CD4-positive, alpha-beta memory T cell (primary cell): ENCODE measurements at regions not wholly inside any gene's neighbourhood (a gene's known extent, or its start where the extent isn't known, plus 50 kb on each side); places are given as distances from the start of the nearest gene placed in this dataset.

Experiments used
- CTCF ChIA-PET: fragments of 350-600 bp; sonication (Branson Sonifier 250); formaldehyde crosslinking; loops from one replicate; lab custom pipeline; 2021; ENCODE audit warnings: inconsistent platforms; ENCODE audit not compliant: partially characterized antibody; lab: Charles Lee
- POLR2A ChIA-PET: fragments of 350-600 bp; sonication (Branson Sonifier 250); formaldehyde crosslinking; loops from one replicate; lab custom pipeline; 2021; ENCODE audit not compliant: partially characterized antibody; lab: Charles Lee
- DNase-seq, 5 donors: peaks; one replicate each; pipeline versions ENCODE4 v3.0.0 to v3.0.0-alpha.2; 2020 to 2022; ENCODE audit warnings: mixed read lengths in 1 of 5
- H3K27ac ChIP-seq: one replicate; pipeline ENCODE4 v1.7.0; 2013; ENCODE audit warnings: low read depth, low read length
- H3K27me3 ChIP-seq: 2 replicates; pipeline ENCODE4 v1.7.0; 2013; ENCODE audit warnings: mild to moderate bottlenecking, low read length, moderate library complexity; ENCODE audit not compliant: insufficient read depth
- H3K36me3 ChIP-seq: 2 replicates; pipeline ENCODE4 v1.7.0; 2013; ENCODE audit warnings: mild to moderate bottlenecking, low read length, moderate library complexity; ENCODE audit not compliant: insufficient read depth
- H3K4me1 ChIP-seq: 2 replicates; pipeline ENCODE4 v1.7.0; 2013; ENCODE audit warnings: mild to moderate bottlenecking, low read length, moderate library complexity; ENCODE audit not compliant: insufficient read depth
- H3K4me3 ChIP-seq, 2 donors: one replicate each; pipeline ENCODE4 v1.7.0; 2013; ENCODE audit warnings: low read length in 2 of 2, mild to moderate bottlenecking in 1 of 2
- H3K9me3 ChIP-seq, 2 donors: one replicate each; pipeline ENCODE4 v1.7.0; 2013; ENCODE audit warnings: low read length in 2 of 2, control low read depth in 1 of 2; ENCODE audit not compliant: control insufficient read depth in 1 of 2
- H3K27ac Mint-ChIP-seq, 7 donors: one replicate each; pipeline ENCODE4 v1.8.0; 2020 to 2021; ENCODE audit warnings: mixed read lengths in 7 of 7, mild to moderate bottlenecking in 6 of 7, inconsistent platforms in 3 of 7, moderate library complexity in 3 of 7
- H3K27me3 Mint-ChIP-seq, 2 donors: one replicate each; pipeline ENCODE4 v1.8.0; 2020 to 2021; ENCODE audit warnings: mixed read lengths in 2 of 2
- H3K36me3 Mint-ChIP-seq, 2 donors: one replicate each; pipeline ENCODE4 v1.8.0; 2020 to 2021; ENCODE audit warnings: mixed read lengths in 2 of 2, inconsistent platforms in 1 of 2, mild to moderate bottlenecking in 1 of 2
- H3K4me1 Mint-ChIP-seq, 4 donors: one replicate each; pipeline ENCODE4 v1.8.0; 2020 to 2021; ENCODE audit warnings: mixed read lengths in 4 of 4, mild to moderate bottlenecking in 1 of 4
- H3K4me3 Mint-ChIP-seq, 8 donors: one replicate each; pipeline ENCODE4 v1.8.0; 2020 to 2021; ENCODE audit warnings: mixed read lengths in 8 of 8, mild to moderate bottlenecking in 7 of 8, moderate library complexity in 6 of 8, inconsistent platforms in 3 of 8
- H3K9me3 Mint-ChIP-seq, 8 donors: one replicate each; pipeline ENCODE4 v1.8.0; 2020 to 2021; ENCODE audit warnings: mixed read lengths in 8 of 8, mild to moderate bottlenecking in 5 of 8, inconsistent platforms in 3 of 8, moderate library complexity in 1 of 8
- intact Hi-C: fragments of 100-400 bp; cut with micrococcal nuclease; formaldehyde crosslinking; loops from one replicate; pipeline ENCODE4 v1.15.1; 2023

- Mint-ChIP-seq H3K4me3 (no peak overlapping the region), H3K4me1 (no peaks in the 10 kb centered on the region), H3K36me3 (no peaks in the 10 kb centered on the region), H3K9me3 (peaks cover 0 to 6% (median 0%) of the 10 kb centered on the region in 8 donors), H3K27me3 (peaks cover 3 to 4% of the 10 kb centered on the region in 2 donors), H3K27ac (no peak overlapping the region)
- ChIA-PET POLR2A (no interaction called here), CTCF (no interaction called here)
- Histone ChIP-seq H3K4me3 (no peak overlapping the region), H3K9me3 (no peaks in the 10 kb centered on the region), H3K27me3 (no peaks in the 10 kb centered on the region), H3K4me1 (no peaks in the 10 kb centered on the region), H3K36me3 (no peaks in the 10 kb centered on the region), H3K27ac (no peak overlapping the region)
- intact Hi-C loops = no loop called here
- DNase-seq = no peak
Measured at GRCh38 chr1:63014267-63014666, 230.3 kb downstream of the ATG4C start.

GRCh38 chr1:63022319-63022718 is 238.4 kb downstream of the ATG4C start:
- DNase-seq = no peak
- H3K4me1 Mint-ChIP-seq = no peaks in the 10 kb centered on the region

GRCh38 chr1:63023171-63023570 is 239.2 kb downstream of the ATG4C start:
- Mint-ChIP-seq H3K4me1 (no peaks in the 10 kb centered on the region), H3K27me3 (peaks cover 6 to 10% of the 10 kb centered on the region in 2 donors), H3K4me3 (no peak overlapping the region), H3K36me3 (no peaks in the 10 kb centered on the region), H3K9me3 (peaks cover 0 to 3% (median 0%) of the 10 kb centered on the region in 8 donors), H3K27ac (no peak overlapping the region)
- ChIA-PET POLR2A (no interaction called here), CTCF (no interaction called here)
- no peaks in the 10 kb centered on the region for H3K36me3 ChIP-seq
- no peak overlapping the region for H3K4me3 ChIP-seq
- H3K27me3 ChIP-seq = no peaks in the 10 kb centered on the region
- H3K9me3 ChIP-seq = no peaks in the 10 kb centered on the region
- no peaks in the 10 kb centered on the region for H3K4me1 ChIP-seq
- no peak for DNase-seq
- no peak overlapping the region for H3K27ac ChIP-seq
- intact Hi-C loops = no loop called here

More at GRCh38 chr1:63022319-63022718, 238.4 kb downstream of the ATG4C start:
- no peak overlapping the region for H3K27ac ChIP-seq
- ChIA-PET POLR2A (no interaction called here), CTCF (no interaction called here)
- peaks cover 7 to 12% of the 10 kb centered on the region in 2 donors for H3K27me3 Mint-ChIP-seq
- H3K36me3 Mint-ChIP-seq = no peaks in the 10 kb centered on the region
- no peaks in the 10 kb centered on the region for H3K9me3 ChIP-seq
- H3K4me3 Mint-ChIP-seq = no peak overlapping the region
- H3K36me3 ChIP-seq = no peaks in the 10 kb centered on the region
- H3K9me3 Mint-ChIP-seq = peaks cover 0 to 3% (median 0%) of the 10 kb centered on the region in 8 donors
- no peaks in the 10 kb centered on the region for H3K4me1 ChIP-seq
- H3K27ac Mint-ChIP-seq = no peak overlapping the region
- no peaks in the 10 kb centered on the region for H3K27me3 ChIP-seq
- intact Hi-C loops = no loop called here
- no peak overlapping the region for H3K4me3 ChIP-seq

- H3K9me3 ChIP-seq = no peaks in the 10 kb centered on the region
- H3K36me3 Mint-ChIP-seq = no peaks in the 10 kb centered on the region
- no peak for DNase-seq
- H3K27ac Mint-ChIP-seq = no peak overlapping the region
- no peak overlapping the region for H3K27ac ChIP-seq
- ChIA-PET POLR2A (no interaction called here), CTCF (no interaction called here)
- H3K27me3 Mint-ChIP-seq = peaks cover 6 to 9% of the 10 kb centered on the region in 2 donors
- no peaks in the 10 kb centered on the region for H3K36me3 ChIP-seq
- no peaks in the 10 kb centered on the region for H3K4me1 Mint-ChIP-seq
- H3K27me3 ChIP-seq = no peaks in the 10 kb centered on the region
- H3K4me1 ChIP-seq = no peaks in the 10 kb centered on the region
- intact Hi-C loops = no loop called here
- no peak overlapping the region for H3K4me3 ChIP-seq
- peaks cover 0 to 3% (median 0%) of the 10 kb centered on the region in 8 donors for H3K9me3 Mint-ChIP-seq
- H3K4me3 Mint-ChIP-seq = no peak overlapping the region
Measured at GRCh38 chr1:63023637-63024036, 239.7 kb downstream of the ATG4C start.

- POLR2A ChIA-PET = no interaction called here
- no peaks in the 10 kb centered on the region for H3K27me3 ChIP-seq
- no peak overlapping the region for H3K27ac ChIP-seq
- intact Hi-C loops = no loop called here
- Mint-ChIP-seq H3K36me3 (no peaks in the 10 kb centered on the region), H3K27ac (no peak overlapping the region), H3K4me1 (no peaks in the 10 kb centered on the region), H3K4me3 (no peak overlapping the region), H3K9me3 (peaks cover 0 to 5% (median 0%) of the 10 kb centered on the region in 8 donors), H3K27me3 (peaks cover 4 to 9% of the 10 kb centered on the region in 2 donors)
- no peak for DNase-seq
- H3K4me3 ChIP-seq = no peak overlapping the region
- no peaks in the 10 kb centered on the region for H3K4me1 ChIP-seq
- CTCF ChIA-PET = no interaction called here
- no peaks in the 10 kb centered on the region for H3K36me3 ChIP-seq
- no peaks in the 10 kb centered on the region for H3K9me3 ChIP-seq
Measured at GRCh38 chr1:63024132-63024531, 240.2 kb downstream of the ATG4C start.

- Histone ChIP-seq H3K9me3 (no peaks in the 10 kb centered on the region), H3K4me1 (no peaks in the 10 kb centered on the region), H3K4me3 (no peak overlapping the region), H3K27ac (no peak overlapping the region), H3K27me3 (no peaks in the 10 kb centered on the region), H3K36me3 (no peaks in the 10 kb centered on the region)
- ChIA-PET CTCF (no interaction called here), POLR2A (no interaction called here)
- Mint-ChIP-seq H3K4me3 (no peak overlapping the region), H3K36me3 (no peaks in the 10 kb centered on the region), H3K27ac (no peak overlapping the region), H3K4me1 (no peaks in the 10 kb centered on the region), H3K9me3 (peaks cover 0 to 9% (median 0%) of the 10 kb centered on the region in 8 donors), H3K27me3 (peaks cover 0 to 9% of the 10 kb centered on the region in 2 donors)
- no peak for DNase-seq
- intact Hi-C loops = no loop called here
Measured at GRCh38 chr1:63027176-63027575, 243.2 kb downstream of the ATG4C start.

- Histone ChIP-seq H3K36me3 (no peaks in the 10 kb centered on the region), H3K4me1 (no peaks in the 10 kb centered on the region), H3K27ac (no peak overlapping the region), H3K9me3 (no peaks in the 10 kb centered on the region), H3K4me3 (no peak overlapping the region), H3K27me3 (no peaks in the 10 kb centered on the region)
- peaks cover 0 to 6% (median 0%) of the 10 kb centered on the region in 8 donors for H3K9me3 Mint-ChIP-seq
- no peak overlapping the region for H3K27ac Mint-ChIP-seq
- H3K4me1 Mint-ChIP-seq = no peaks in the 10 kb centered on the region
- peaks cover 0 to 2% of the 10 kb centered on the region in 2 donors for H3K27me3 Mint-ChIP-seq
- no peak overlapping the region for H3K4me3 Mint-ChIP-seq
- intact Hi-C loops = no loop called here
- ChIA-PET POLR2A (no interaction called here), CTCF (no interaction called here)
- no peak for DNase-seq
- H3K36me3 Mint-ChIP-seq = no peaks in the 10 kb centered on the region
Measured at GRCh38 chr1:63032171-63032570, 248.2 kb downstream of the ATG4C start.

GRCh38 chr1:63033211-63033610 is 249.3 kb downstream of the ATG4C start:
- Mint-ChIP-seq H3K36me3 (no peaks in the 10 kb centered on the region), H3K9me3 (peaks cover 0 to 6% (median 0%) of the 10 kb centered on the region in 8 donors), H3K27ac (no peak overlapping the region), H3K4me3 (no peak overlapping the region), H3K4me1 (no peaks in the 10 kb centered on the region), H3K27me3 (peaks cover 0 to 2% of the 10 kb centered on the region in 2 donors)
- Histone ChIP-seq H3K9me3 (no peaks in the 10 kb centered on the region), H3K4me3 (no peak overlapping the region), H3K4me1 (no peaks in the 10 kb centered on the region), H3K36me3 (no peaks in the 10 kb centered on the region), H3K27ac (no peak overlapping the region), H3K27me3 (no peaks in the 10 kb centered on the region)
- DNase-seq = no peak
- POLR2A ChIA-PET = no interaction called here
- intact Hi-C loops = no loop called here
- CTCF ChIA-PET = no interaction called here
